ENCODE measurements at regions not wholly inside any gene's neighbourhood (a gene's known extent, or its start where the extent isn't known, plus 50 kb on each side); places are given as distances from the start of the nearest gene placed in this dataset.
"Not testable (repeated sequence)": the region's sequence is repeated elsewhere in the genome, so short reads cannot be mapped to it uniquely, and the experiment has no call there.

DNA sequence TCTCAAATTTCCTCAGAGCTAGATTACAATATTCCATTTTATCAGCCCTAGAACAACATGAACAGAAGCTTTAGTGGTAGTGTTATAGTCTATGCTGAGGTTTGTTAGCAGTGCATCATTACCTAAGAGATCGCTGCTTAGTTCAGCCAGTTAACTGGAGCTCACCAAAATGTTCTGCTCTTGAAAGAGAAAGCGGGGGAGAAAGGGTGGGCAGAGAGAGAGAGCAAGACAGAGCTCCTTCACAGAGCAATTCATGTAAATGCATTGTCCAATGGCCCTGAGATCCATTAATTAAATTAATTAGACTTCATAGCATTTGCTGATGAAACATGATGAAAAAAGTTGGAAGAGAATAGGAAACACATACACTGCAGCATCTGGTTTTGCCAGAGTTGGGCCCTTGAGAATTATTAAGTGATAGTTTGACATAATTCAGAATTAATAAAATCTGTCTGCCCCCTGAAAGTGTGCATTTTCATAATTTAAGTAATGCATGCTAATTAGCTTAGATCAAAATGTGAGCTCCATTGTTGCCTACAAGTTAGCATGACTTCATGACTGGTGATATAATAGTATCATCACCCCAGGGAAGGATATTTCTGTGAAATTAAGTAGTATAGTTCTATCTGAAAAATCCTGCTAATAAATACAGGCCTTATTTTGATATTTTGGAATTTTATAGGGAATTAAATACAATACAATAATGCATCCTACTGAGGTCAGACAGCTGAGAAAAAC lies 86.9 kb upstream of the LYSMD4 start:
- no peak for DNase-seq

DNA sequence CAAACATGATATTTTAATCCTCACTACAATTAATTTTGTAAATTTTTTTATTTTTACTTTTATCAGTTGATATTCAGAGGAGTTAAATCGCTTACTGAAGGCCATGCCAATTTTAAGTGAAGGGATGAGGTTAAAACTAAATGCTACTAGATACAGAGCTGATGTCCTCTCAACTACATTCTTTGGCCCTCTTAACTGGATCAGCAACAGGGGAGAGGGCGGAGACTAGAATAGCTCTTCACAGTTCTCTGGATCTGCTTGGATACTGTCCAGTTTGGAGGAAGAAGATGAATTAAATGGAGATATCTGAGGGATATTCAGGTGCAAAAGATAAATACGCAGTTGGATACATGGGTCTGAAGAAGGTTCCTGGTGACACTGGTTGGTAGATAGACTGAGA lies 85.6 kb upstream of the LYSMD4 start:
- DNase-seq: no peak

DNA sequence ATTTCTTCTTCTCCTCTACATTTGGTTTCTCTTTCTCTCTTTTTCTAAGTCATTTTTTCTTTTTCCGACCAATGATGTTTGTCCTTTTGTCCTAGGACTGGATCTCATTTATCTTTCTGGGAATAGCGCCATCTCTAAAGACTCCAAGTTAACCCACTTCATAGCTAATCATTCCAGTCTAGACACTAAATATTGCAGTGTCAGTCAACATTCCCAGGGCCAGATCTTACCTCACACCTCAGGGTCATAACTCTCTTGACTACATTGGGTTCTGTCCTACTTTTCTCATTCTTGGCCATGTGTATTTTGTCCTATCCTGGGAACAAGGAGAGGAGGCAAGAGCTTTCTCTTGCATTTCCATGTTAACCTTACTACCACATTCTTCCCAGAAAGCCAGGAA lies 83.6 kb upstream of the LYSMD4 start:
- DNase-seq: not testable (repeated sequence)

DNA sequence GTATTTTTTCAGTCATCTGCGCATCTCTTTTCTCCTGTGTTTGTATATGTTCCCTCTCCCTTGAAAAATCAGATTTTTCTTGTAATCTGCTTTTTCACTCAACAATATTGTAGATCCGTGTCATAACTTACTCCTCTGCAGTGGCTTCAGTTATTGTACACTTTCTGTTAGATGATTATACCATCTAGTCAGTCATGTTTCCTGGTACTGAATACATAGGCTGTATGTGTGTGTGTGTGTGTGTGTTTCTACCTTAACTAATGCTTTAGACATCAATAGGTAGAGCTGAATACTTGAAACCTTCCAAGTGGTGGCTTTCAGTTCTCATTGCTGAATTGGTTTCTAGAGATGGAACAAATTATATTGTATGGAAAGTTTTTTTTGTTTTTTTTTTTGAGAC lies 77.4 kb upstream of the LYSMD4 start:
- DNase-seq: not testable (repeated sequence)

DNA sequence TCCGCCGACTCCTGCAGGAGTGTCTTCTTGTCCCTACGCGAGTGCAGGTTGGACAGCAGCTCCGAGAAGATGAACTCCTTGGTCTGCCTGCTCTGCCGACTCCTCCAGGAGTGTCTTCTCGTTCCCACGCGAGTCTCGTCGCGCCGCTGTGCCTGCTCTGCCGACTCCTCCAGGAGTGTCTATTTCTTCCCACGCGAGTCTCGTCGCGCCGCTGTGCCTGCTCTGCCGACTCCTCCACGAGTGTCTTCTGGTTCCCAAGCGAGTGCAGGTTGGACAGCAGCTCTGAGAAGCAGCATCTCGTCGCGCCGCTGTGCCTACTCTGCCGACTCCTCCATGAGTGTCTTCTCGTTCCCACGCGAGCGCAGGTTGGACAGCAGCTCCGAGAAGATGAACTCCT lies 66.6 kb upstream of the LYSMD4 start:
- DNase-seq: not testable (repeated sequence)

DNA sequence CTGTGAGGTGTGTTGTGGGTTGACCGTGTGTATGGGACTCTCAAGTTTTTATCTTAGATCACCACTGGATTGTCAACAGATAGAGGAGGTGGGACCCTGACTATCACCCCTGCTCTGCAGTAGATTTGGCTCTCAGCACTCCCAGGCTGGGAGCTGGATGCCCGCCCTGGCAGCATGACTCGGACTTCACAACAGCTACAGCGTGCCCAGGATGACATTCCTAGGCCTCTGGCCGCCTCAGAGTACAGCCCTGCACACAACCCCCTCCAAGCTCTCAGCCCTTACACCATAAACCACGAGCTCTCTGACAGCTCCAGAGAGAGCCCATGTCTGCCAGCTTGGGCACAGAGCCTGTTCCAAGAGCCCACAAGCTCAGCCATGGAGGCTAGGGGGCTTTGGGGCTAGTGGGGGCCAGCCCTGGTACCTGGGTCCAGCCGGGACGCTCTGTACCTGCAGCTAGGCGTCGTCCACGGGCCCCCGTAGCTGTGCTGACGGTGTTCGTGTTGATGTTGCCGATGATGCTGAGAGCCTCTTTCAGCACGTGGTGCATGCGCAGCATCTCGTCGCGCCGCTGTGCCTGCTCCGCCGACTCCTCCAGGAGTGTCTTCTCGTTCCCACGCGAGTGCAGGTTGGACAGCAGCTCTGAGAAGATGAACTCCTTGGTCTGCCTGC lies 66.1 kb upstream of the LYSMD4 start:
- DNase-seq: not testable (repeated sequence)

DNA sequence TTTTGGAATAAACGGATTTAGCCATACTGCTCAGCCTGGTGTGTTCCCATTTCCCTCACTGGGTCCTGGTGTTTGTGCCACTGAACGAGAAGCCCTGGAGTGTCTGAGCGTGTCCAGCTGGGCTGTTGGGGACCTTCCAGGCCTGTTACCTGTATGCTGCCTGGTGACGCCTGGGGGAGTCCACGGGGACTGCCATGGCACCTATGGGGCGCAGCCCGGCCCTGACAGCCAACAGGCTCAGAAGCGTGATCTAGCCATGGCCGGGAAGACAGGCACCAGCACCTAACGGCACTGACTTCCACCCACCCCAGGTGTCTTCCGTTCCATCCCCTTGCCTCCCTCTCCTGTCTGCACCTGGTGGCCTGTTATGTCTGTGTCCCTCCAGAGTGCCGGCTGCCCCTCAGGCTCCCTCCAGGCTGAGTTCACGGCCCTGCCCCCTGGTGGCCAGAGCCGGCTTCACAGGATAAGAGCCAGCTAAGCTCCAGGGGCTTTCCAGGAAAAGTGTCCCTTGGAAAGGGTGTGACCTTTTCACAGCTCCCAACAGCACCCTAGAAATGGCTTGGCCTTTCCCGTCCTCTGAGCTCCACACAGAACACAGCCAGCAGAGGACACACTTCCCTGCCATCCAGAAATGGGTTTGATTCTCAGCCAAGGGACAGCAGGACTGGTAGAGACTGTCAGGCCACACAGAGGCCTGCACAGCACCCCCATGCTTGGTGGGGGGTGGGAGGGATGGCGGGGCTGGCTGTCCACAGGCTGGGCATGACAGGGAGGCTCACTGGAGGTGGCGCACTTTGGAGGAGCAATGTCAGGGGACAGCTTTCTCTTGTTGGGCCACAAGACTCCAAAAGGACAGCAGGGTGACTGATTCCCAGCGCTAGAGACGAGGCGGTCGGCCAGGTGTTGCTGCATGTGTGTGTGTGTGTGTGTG lies 64.0 kb upstream of the LYSMD4 start:
- not testable (repeated sequence) for DNase-seq

DNA sequence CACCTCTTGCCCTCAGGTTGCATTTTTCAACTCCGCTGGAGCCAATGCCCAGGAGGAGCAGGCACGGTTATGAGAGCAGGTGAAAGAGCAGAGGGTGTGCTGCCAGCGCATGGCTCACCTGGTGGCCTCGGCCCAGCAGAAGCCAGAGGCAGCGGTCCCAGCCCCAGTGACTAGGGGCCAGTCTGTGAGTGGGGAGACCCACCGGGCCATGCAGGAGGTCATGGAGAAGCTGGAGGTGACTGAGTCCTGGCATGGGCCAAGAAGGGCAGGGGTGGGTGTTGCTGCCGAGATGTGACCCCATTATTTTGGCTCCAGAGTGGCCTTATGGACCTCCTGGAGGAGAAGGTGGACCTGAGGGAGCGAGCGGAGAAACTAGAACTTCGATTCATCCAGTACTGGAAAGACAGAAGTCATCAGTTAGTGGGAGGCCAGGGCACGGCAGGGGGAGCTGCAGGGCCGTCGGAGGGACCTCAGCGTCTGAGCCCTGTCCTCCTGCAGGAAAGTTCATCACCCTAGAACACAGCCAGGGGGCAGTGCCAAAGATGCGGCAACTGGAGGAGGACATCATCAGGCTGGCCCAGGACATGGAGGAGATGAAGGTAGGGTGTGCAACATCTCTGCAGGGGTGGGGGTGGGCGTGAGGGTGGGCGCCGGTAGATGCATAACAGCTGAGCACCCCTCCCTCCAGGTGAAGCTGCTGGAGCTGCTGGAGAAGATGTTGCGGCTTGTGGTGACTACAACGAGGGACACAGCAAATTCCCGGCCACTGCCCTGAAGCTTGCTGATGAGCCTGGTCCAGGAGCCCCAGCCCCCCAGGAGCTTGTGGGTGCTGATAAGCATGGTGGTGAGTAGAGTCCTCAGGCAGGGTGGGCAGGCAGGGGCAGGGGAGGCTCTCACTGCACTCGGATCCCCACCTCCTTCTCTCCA lies 58.9 kb upstream of the LYSMD4 start:
- not testable (repeated sequence) for DNase-seq

DNA sequence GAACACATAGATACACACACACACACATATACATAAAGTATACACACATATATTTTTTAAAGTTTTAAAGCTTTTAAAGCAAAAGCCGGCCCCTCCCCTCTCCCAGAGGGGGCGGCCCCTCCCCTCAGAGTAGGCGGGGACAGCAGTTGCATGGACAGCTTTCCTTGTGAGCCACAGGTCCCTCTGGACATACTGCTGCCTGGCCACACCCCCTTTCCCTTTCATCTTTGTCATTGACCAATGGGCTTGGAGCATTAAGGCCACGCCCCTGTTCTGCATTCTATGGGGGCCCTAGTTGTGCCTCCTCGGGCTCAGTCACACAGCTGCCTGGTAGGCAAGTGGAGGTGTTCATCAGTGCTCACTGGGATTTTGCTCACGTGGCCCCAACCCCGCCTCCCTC lies 57.5 kb upstream of the LYSMD4 start:
- not testable (repeated sequence) for DNase-seq

DNA sequence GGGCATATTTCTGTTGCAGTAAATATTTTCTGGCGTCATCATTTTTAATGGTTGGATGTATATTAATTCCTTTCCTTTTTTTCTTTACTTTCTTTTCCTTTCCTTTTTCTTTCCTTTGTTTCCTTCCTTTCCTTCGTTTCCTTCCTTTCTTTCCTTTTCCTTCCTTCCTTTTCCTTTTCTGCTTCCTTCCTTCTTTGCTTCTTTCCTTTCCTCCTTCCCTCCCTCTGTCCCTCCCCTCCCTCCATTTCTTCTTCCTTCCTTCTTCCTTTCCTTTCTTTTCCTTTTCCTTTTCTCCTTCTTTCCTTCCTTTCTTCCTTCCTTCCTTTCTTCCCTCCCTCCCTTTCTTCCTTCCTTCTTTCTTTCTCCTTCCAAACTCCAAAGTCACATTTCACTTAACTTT lies 54.9 kb upstream of the LYSMD4 start:
- no peak for DNase-seq

DNA sequence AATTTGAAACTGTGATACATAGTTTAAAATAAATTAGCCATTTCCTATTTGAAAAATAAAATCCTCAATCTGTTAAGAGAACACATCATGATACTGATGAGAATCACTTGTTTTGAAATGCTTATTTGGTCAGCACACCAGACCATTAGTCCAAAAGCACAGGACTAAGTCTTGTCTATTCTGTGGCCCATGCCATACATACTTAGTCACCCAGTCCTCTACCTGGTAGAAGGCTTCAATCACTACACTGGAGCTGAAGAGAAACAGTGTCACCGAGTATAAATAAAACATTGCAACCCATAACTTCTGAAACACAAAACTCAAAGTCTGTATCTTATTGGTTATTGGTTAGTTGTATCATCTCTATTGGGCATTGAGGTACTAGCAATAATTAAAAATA lies 51.6 kb upstream of the LYSMD4 start:
- not testable (repeated sequence) for DNase-seq

DNA sequence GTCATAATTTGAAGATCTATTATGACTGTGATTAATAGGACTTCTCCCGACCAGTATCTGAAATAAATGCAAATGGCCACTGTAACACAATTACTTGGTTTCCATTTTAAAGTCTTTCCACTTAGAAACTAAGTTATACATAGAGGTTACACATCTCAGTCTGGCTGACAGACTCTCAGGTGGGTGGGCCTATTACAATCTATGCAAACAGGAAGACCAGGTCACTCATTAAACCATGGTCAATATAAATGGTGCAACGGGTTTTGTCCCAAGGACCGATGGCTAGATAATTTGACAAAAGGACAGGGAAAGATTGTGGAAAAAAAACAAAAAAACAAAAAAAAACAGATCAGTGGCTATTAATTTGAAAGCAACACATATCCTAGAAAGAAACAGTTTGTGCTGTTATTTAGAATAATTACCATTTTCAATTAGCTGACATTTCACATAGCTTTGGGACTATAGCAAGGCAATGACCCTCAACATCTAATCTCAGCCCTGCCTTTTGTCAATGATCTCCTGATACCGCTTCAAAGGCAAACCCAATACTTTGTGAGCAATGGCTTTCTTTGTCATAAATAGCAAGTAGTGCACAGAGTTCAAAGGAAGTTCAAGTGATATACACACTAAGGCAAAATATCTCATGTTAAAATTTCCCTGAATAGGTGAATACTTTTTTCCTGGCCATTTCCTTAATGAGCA lies 50.8 kb upstream of the LYSMD4 start:
- not testable (repeated sequence) for DNase-seq

Measured in MV-4-11 (cell line).